CD14-positive monocyte (primary cell): ENCODE measurements at regions not wholly inside any gene's neighbourhood (a gene's known extent, or its start where the extent isn't known, plus 50 kb on each side); places are given as distances from the start of the nearest gene placed in this dataset.

Source experiments
- DNase-seq, 3 donors: peaks; one replicate each; pipeline ENCODE4 v3.0.0-alpha.2; 2011 to 2022
- H2AFZ ChIP-seq: 2 replicates; pipeline ENCODE4 v1.6.0; 2012; ENCODE audit warnings: mild to moderate bottlenecking, low read depth, low read length, inconsistent platforms; ENCODE audit not compliant: insufficient read depth, poor library complexity, severe bottlenecking
- H3K27ac ChIP-seq, 2 donors: 1 replicate in 1 of 2; 2 replicates in 1 of 2; pipeline ENCODE4 v1.5.1; 2012 to 2013; ENCODE audit warnings: low read length in 2 of 2, control low read depth in 1 of 2, inconsistent platforms in 1 of 2, low read depth in 1 of 2, mild to moderate bottlenecking in 1 of 2
- H3K27me3 ChIP-seq, 2 donors: one replicate each; pipeline versions ENCODE4 v1.6.0 to v1.6.1; 2011 to 2013; ENCODE audit warnings: low read length in 2 of 2; ENCODE audit not compliant: control insufficient read depth in 2 of 2, insufficient read depth in 2 of 2
- H3K36me3 ChIP-seq, 2 donors: replicated peaks in 1 of 2; 1 replicate in 1 of 2; 2 replicates in 1 of 2; pipeline versions ENCODE4 v1.5.1 to v1.6.1; 2012 to 2013; ENCODE audit warnings: low read length in 2 of 2, control low read depth in 1 of 2, inconsistent platforms in 1 of 2, mild to moderate bottlenecking in 1 of 2; ENCODE audit not compliant: insufficient read depth in 2 of 2, control insufficient read depth in 1 of 2
- H3K4me1 ChIP-seq, 2 donors: 1 replicate in 1 of 2; 2 replicates in 1 of 2; pipeline versions ENCODE4 v1.5.1 to v1.6.1; 2012 to 2013; ENCODE audit warnings: low read length in 2 of 2, control low read depth in 1 of 2, inconsistent platforms in 1 of 2, mild to moderate bottlenecking in 1 of 2, moderate library complexity in 1 of 2; ENCODE audit not compliant: insufficient read depth in 2 of 2, control insufficient read depth in 1 of 2
- H3K4me2 ChIP-seq: replicated peaks from 2 replicates; pipeline ENCODE3; 2012; ENCODE audit warnings: low read length, moderate library complexity, mild to moderate bottlenecking; ENCODE audit not compliant: poor library complexity, severe bottlenecking; ENCODE audit errors: extremely low read depth
- H3K4me3 ChIP-seq, 3 experiments: fragments of 200-600 bp in 1 of 3; sonication (generic) in 1 of 3; replicated peaks in 1 of 3; 1 replicate in 2 of 3; 2 replicates in 1 of 3; pipeline ENCODE4 v1.5.1; 2011 to 2013; ENCODE audit warnings: low read length in 3 of 3, mild to moderate bottlenecking in 3 of 3, control low read depth in 2 of 3, low read depth in 2 of 3, inconsistent platforms in 1 of 3, moderate library complexity in 1 of 3
- H3K79me2 ChIP-seq: 2 replicates; pipeline ENCODE4 v1.6.0; 2012; ENCODE audit warnings: mild to moderate bottlenecking, control low read depth, inconsistent platforms, low read length, moderate library complexity; ENCODE audit not compliant: insufficient read depth
- H3K9ac ChIP-seq: 2 replicates; pipeline ENCODE4 v1.6.0; 2017; ENCODE audit warnings: low read length, mild to moderate bottlenecking; ENCODE audit not compliant: insufficient read depth, poor library complexity, severe bottlenecking
- H3K9me3 ChIP-seq, 2 donors: replicated peaks in 1 of 2; 1 replicate in 1 of 2; 2 replicates in 1 of 2; pipeline versions ENCODE4 v1.5.1 to v1.6.1; 2012 to 2013; ENCODE audit warnings: low read length in 2 of 2, control low read depth in 1 of 2; ENCODE audit not compliant: control insufficient read depth in 1 of 2, insufficient read depth in 1 of 2
- H4K20me1 ChIP-seq: 2 replicates; pipeline ENCODE4 v1.6.0; 2012; ENCODE audit warnings: mild to moderate bottlenecking, low read length, control low read depth, moderate library complexity; ENCODE audit not compliant: insufficient read depth
- H3K27ac Mint-ChIP-seq, 7 donors: one replicate each; pipeline ENCODE4 v1.8.0; 2020; ENCODE audit warnings: mild to moderate bottlenecking in 7 of 7, mixed read lengths in 7 of 7, moderate library complexity in 6 of 7, inconsistent platforms in 2 of 7
- H3K27me3 Mint-ChIP-seq, 3 donors: one replicate each; pipeline ENCODE4 v1.8.0; 2021 to 2022; ENCODE audit warnings: low read depth in 3 of 3, mild to moderate bottlenecking in 3 of 3, mixed read lengths in 3 of 3, moderate library complexity in 3 of 3, inconsistent platforms in 1 of 3
- H3K36me3 Mint-ChIP-seq, 2 donors: one replicate each; pipeline ENCODE4 v1.8.0; 2020; ENCODE audit warnings: mixed read lengths in 2 of 2, inconsistent platforms in 1 of 2, mild to moderate bottlenecking in 1 of 2
- H3K4me1 Mint-ChIP-seq: one replicate; pipeline ENCODE4 v1.8.0; 2020; ENCODE audit warnings: mild to moderate bottlenecking, mixed read lengths
- H3K4me3 Mint-ChIP-seq, 2 donors: one replicate each; pipeline ENCODE4 v1.8.0; 2020; ENCODE audit warnings: mild to moderate bottlenecking in 2 of 2, mixed read lengths in 2 of 2, moderate library complexity in 1 of 2
- H3K9me3 Mint-ChIP-seq, 7 donors: one replicate each; pipeline ENCODE4 v1.8.0; 2020 to 2022; ENCODE audit warnings: mixed read lengths in 7 of 7, mild to moderate bottlenecking in 6 of 7, moderate library complexity in 6 of 7, inconsistent platforms in 2 of 7
- WGBS: methylation state at CpG from one replicate; pipeline ENCODE4 v1.1.5; 2013; ENCODE audit warnings: missing lambda C conversion rate; ENCODE audit not compliant: insufficient coverage; 5-methylcytosine and 5-hydroxymethylcytosine counted together
- intact Hi-C, 2 donors: fragments of 100-400 bp; cut with micrococcal nuclease; formaldehyde crosslinking; loops; one replicate each; pipeline versions ENCODE4 v1.15.0 to v1.15.1; 2023
- TF ChIP-seq, protein P1 (sequence below): fragments of 200-600 bp; IDR thresholded peaks from one replicate; pipeline ENCODE4 v1.8.0; 2022; ENCODE audit warnings: antibody characterized with exemption, mild to moderate bottlenecking

DNA sequence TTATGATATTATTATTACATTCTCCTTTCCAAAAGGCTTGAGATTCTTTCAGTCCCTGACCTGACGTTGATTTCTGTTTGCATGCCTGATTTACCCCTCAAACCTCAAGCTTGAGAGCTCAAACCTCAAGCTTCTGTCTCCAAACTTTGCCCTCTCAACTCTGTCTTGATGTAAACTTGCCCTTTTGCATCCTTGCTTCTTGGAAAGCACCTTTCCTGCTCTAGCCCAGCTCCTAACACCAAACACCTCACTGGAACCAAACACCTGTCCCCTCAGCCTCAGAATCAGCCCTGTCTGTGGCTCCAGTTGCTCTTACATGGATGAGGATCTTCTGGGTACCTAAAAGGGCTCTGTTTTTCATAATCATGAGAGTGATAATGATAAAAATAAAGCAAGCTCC lies 109.2 kb downstream of the GP2 start:
- no peak overlapping the region for H3K4me3 ChIP-seq
- no peak overlapping the region for H3K4me2 ChIP-seq
- no CpG with 5 or more reads among the region's 1 CpG for WGBS
- Mint-ChIP-seq H3K9me3 (peaks cover 0 to 7% (median 3%) of the 10 kb centered on the region in 7 donors), H3K27me3 (peaks cover 0 to 7% (median 2%) of the 10 kb centered on the region in 3 donors), H3K27ac (no peak overlapping the region), H3K4me1 (no peaks in the 10 kb centered on the region), H3K4me3 (no peak overlapping the region), H3K36me3 (no peaks in the 10 kb centered on the region)
- no peak overlapping the region for H3K27ac ChIP-seq
- TF ChIP-seq, protein P1, sequence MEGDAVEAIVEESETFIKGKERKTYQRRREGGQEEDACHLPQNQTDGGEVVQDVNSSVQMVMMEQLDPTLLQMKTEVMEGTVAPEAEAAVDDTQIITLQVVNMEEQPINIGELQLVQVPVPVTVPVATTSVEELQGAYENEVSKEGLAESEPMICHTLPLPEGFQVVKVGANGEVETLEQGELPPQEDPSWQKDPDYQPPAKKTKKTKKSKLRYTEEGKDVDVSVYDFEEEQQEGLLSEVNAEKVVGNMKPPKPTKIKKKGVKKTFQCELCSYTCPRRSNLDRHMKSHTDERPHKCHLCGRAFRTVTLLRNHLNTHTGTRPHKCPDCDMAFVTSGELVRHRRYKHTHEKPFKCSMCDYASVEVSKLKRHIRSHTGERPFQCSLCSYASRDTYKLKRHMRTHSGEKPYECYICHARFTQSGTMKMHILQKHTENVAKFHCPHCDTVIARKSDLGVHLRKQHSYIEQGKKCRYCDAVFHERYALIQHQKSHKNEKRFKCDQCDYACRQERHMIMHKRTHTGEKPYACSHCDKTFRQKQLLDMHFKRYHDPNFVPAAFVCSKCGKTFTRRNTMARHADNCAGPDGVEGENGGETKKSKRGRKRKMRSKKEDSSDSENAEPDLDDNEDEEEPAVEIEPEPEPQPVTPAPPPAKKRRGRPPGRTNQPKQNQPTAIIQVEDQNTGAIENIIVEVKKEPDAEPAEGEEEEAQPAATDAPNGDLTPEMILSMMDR: no peak
- DNase-seq: no peak
- no peaks in the 10 kb centered on the region for H4K20me1 ChIP-seq
- H3K9me3 ChIP-seq: no peaks in the 10 kb centered on the region
- H3K4me1 ChIP-seq: no peaks in the 10 kb centered on the region
- H3K79me2 ChIP-seq: no peaks in the 10 kb centered on the region
- no peaks in the 10 kb centered on the region for H3K27me3 ChIP-seq
- intact Hi-C loops: no loop called here
- no peak overlapping the region for H2AFZ ChIP-seq
- H3K36me3 ChIP-seq: no peaks in the 10 kb centered on the region
- no peak overlapping the region for H3K9ac ChIP-seq

- Histone ChIP-seq H3K27me3 (no peaks in the 10 kb centered on the region), H3K4me3 (no peak overlapping the region)
- 72% methylated on average over 4 of the region's 15 CpGs for WGBS
Measured at GRCh38 chr16:20216591-20217217, 110.6 kb downstream of the GP2 start.

More at GRCh38 chr16:20216591-20217217, 110.6 kb downstream of the GP2 start:
- no peak overlapping the region for H3K4me3 Mint-ChIP-seq
- Histone ChIP-seq H3K27ac (no peak overlapping the region), H3K9me3 (no peaks in the 10 kb centered on the region), H3K4me2 (no peak overlapping the region), H2AFZ (no peak overlapping the region), H3K79me2 (no peaks in the 10 kb centered on the region), H3K36me3 (no peaks in the 10 kb centered on the region), H3K4me1 (no peaks in the 10 kb centered on the region), H4K20me1 (no peaks in the 10 kb centered on the region), H3K9ac (no peak overlapping the region)
- H3K27ac Mint-ChIP-seq: no peak overlapping the region
- H3K27me3 Mint-ChIP-seq: peaks cover 0 to 6% (median 2%) of the 10 kb centered on the region in 3 donors
- intact Hi-C loops: no loop called here
- TF ChIP-seq, protein P1: no peak
- no peaks in the 10 kb centered on the region for H3K36me3 Mint-ChIP-seq
- DNase-seq: no peak
- peaks cover 0 to 10% (median 3%) of the 10 kb centered on the region in 7 donors for H3K9me3 Mint-ChIP-seq
- no peaks in the 10 kb centered on the region for H3K4me1 Mint-ChIP-seq
